ENCODE measurements at regions not wholly inside any gene's neighbourhood (a gene's known extent, or its start where the extent isn't known, plus 50 kb on each side); places are given as distances from the start of the nearest gene placed in this dataset.

GRCh38 chr16:86150641-86151238, 251.8 kb downstream of the IRF8 start:
- DNase-seq, result no peak
- FAIRE-seq, result no peak
- no peaks in the 10 kb centered on the region for H3K9me3 ChIP-seq (ENCODE audit: control insufficient read depth in 2 of 2, insufficient read depth in 1 of 2, low read depth in 1 of 2, low read length in 1 of 2)
- peak overlapping the region in 2 of 3 donors; percentile 67 to 87 for H3K27ac ChIP-seq (ENCODE audit: low read depth in 1 of 3, low read length in 2 of 3)
- no peak overlapping the region for H3K4me3 ChIP-seq (ENCODE audit: low read depth in 1 of 3, low read length in 3 of 3)
- peaks cover 0 to 28% (median 0%) of the 10 kb centered on the region in 3 donors for H3K4me1 ChIP-seq (ENCODE audit: control insufficient read depth in 3 of 3, insufficient read depth in 2 of 3, low read depth in 1 of 3, low read length in 2 of 3)
- 52 to 63% (median 55%) methylated on average over 18 of the region's 18 CpGs for WGBS, 3 donors
- no peaks in the 10 kb centered on the region for H3K27me3 ChIP-seq (ENCODE audit: control insufficient read depth in 3 of 3, insufficient read depth in 3 of 3, low read length in 3 of 3)
- H3K36me3 ChIP-seq (ENCODE audit: control insufficient read depth in 3 of 3, insufficient read depth in 2 of 3, low read depth in 1 of 3, low read length in 3 of 3), result no peaks in the 10 kb centered on the region

GRCh38 chr16:86151239-86151851, 252.4 kb downstream of the IRF8 start:
- H3K36me3 ChIP-seq (ENCODE audit: control insufficient read depth in 3 of 3, insufficient read depth in 2 of 3, low read depth in 1 of 3, low read length in 3 of 3), result no peaks in the 10 kb centered on the region
- DNase-seq (peak in 1 of 2 donors; percentile 38), FAIRE-seq (no peak)
- H3K27ac ChIP-seq (ENCODE audit: low read depth in 1 of 3, low read length in 2 of 3), result peak overlapping the region in 2 of 3 donors; percentile 67 to 87
- 65 to 80% (median 73%) methylated on average over 19 to 22 of the region's 22 CpGs for WGBS, 3 donors
- no peaks in the 10 kb centered on the region for H3K9me3 ChIP-seq (ENCODE audit: control insufficient read depth in 2 of 2, insufficient read depth in 1 of 2, low read depth in 1 of 2, low read length in 1 of 2)
- H3K27me3 ChIP-seq (ENCODE audit: control insufficient read depth in 3 of 3, insufficient read depth in 3 of 3, low read length in 3 of 3), result no peaks in the 10 kb centered on the region
- peaks cover 0 to 28% (median 0%) of the 10 kb centered on the region in 3 donors for H3K4me1 ChIP-seq (ENCODE audit: control insufficient read depth in 3 of 3, insufficient read depth in 2 of 3, low read depth in 1 of 3, low read length in 2 of 3)
- no peak overlapping the region for H3K4me3 ChIP-seq (ENCODE audit: low read depth in 1 of 3, low read length in 3 of 3)

DNA sequence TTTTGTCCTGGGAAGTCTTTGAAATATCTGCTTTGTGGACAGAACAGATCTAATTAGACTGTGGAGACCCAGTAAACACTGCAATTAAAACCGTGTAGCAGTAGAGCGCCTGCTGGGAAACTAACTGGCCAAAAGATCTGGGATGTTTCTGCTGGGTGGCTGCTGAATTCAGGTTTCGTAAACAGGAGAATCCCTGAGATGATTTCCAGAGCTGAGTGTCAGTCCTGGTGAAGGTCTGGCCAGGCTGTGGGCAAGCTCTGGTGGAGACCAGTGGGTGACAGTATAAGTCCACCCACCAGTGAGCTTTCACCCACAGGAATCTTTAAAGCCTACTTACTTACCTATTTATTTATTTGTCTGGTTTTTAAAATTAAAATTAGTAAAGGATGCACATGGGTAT, 257.2 kb downstream of the IRF8 start:
- no peak for DNase-seq
- FAIRE-seq, result no peak
- Histone ChIP-seq H3K9me3 (ENCODE audit: control insufficient read depth in 2 of 2, insufficient read depth in 1 of 2, low read depth in 1 of 2, low read length in 1 of 2) (peaks cover 0 to 3% of the 10 kb centered on the region in 2 donors), H3K27me3 (ENCODE audit: control insufficient read depth in 3 of 3, insufficient read depth in 3 of 3, low read length in 3 of 3) (no peaks in the 10 kb centered on the region), H3K27ac (ENCODE audit: low read depth in 1 of 3, low read length in 2 of 3) (no peak overlapping the region), H3K4me1 (ENCODE audit: control insufficient read depth in 3 of 3, insufficient read depth in 2 of 3, low read depth in 1 of 3, low read length in 2 of 3) (peaks cover 0 to 18% (median 0%) of the 10 kb centered on the region in 3 donors), H3K4me3 (ENCODE audit: low read depth in 1 of 3, low read length in 3 of 3) (no peak overlapping the region), H3K36me3 (ENCODE audit: control insufficient read depth in 3 of 3, insufficient read depth in 2 of 3, low read depth in 1 of 3, low read length in 3 of 3) (no peaks in the 10 kb centered on the region)
- WGBS, 3 donors, result 48 to 62% (median 62%) methylated on average over 3 of the region's 3 CpGs

DNA sequence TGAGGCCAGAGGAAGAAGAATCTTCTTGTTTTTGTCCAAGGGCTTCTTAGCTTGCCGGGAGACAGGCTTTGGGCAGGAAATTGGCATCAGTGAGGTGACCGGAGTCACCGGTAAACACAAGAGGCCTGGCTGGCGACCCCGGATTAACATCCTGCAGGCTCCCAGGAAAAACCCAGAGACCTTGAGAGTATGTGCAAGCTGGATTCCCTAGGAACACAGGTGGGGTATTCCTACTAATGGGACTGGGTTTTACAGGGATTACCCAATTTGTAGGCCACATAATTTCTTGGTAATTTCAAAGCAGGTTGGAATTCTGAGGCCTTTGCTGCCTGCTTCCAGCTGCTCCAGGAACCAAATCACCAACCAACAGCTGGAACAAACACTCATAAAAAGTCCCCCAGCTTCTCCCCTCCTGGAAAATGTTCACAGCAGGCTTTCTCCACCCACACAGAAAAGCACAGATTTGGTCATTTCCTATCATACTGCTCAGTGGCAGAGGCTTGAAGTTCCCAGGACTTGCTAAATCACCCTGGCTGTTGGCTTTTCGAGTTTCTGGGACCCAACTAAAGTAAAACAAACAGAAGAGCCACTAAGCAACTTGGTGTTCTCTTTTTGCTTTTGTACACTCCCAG, 258.8 kb downstream of the IRF8 start:
- Histone ChIP-seq H3K27ac (ENCODE audit: low read depth in 1 of 3, low read length in 2 of 3) (peak overlapping the region in 1 of 3 donors; percentile 77), H3K27me3 (ENCODE audit: control insufficient read depth in 3 of 3, insufficient read depth in 3 of 3, low read length in 3 of 3) (no peaks in the 10 kb centered on the region), H3K36me3 (ENCODE audit: control insufficient read depth in 3 of 3, insufficient read depth in 2 of 3, low read depth in 1 of 3, low read length in 3 of 3) (no peaks in the 10 kb centered on the region), H3K4me3 (ENCODE audit: low read depth in 1 of 3, low read length in 3 of 3) (no peak overlapping the region), H3K9me3 (ENCODE audit: control insufficient read depth in 2 of 2, insufficient read depth in 1 of 2, low read depth in 1 of 2, low read length in 1 of 2) (peaks cover 0 to 3% of the 10 kb centered on the region in 2 donors), H3K4me1 (ENCODE audit: control insufficient read depth in 3 of 3, insufficient read depth in 2 of 3, low read depth in 1 of 3, low read length in 2 of 3) (peaks cover 0 to 6% (median 0%) of the 10 kb centered on the region in 3 donors)
- DNase-seq (no peak), FAIRE-seq (no peak)
- WGBS, 3 donors, result 56 to 81% (median 71%) methylated on average over 6 of the region's 6 CpGs

GRCh38 chr16:86158688-86159360, 259.9 kb downstream of the IRF8 start:
- 57 to 72% (median 71%) methylated on average over 10 of the region's 10 CpGs for WGBS, 3 donors
- FAIRE-seq, result no peak

DNA sequence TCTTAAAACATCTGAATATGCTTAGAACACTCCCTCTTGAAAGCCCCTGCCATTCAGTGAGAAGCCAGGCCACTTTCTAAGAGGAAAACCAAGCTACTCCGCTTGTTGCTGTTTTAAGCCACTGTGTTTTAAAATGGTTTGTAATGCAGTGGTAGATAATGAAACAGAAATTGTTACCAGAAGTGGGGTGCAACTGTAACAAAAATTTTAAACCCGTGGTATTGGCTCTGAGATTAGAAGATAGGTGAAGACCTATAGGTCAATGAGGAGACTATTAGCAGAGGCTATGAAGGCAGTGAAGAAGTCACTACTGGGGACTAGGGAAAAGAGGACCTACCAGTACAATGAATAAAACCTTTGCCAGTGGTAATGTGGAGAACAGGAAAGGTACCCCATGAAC, 266.5 kb downstream of the IRF8 start:
- FAIRE-seq (no peak), DNase-seq (no peak)
- Histone ChIP-seq H3K4me3 (ENCODE audit: low read depth in 1 of 3, low read length in 3 of 3) (no peak overlapping the region), H3K27me3 (ENCODE audit: control insufficient read depth in 3 of 3, insufficient read depth in 3 of 3, low read length in 3 of 3) (no peaks in the 10 kb centered on the region), H3K9me3 (ENCODE audit: control insufficient read depth in 2 of 2, insufficient read depth in 1 of 2, low read depth in 1 of 2, low read length in 1 of 2) (peaks cover 0 to 17% of the 10 kb centered on the region in 2 donors), H3K27ac (ENCODE audit: low read depth in 1 of 3, low read length in 2 of 3) (no peak overlapping the region), H3K36me3 (ENCODE audit: control insufficient read depth in 3 of 3, insufficient read depth in 2 of 3, low read depth in 1 of 3, low read length in 3 of 3) (no peaks in the 10 kb centered on the region), H3K4me1 (ENCODE audit: control insufficient read depth in 3 of 3, insufficient read depth in 2 of 3, low read depth in 1 of 3, low read length in 2 of 3) (no peaks in the 10 kb centered on the region)
- 53 to 77% (median 70%) methylated on average over 2 of the region's 2 CpGs for WGBS, 3 donors

More at GRCh38 chr16:86158688-86159360, 259.9 kb downstream of the IRF8 start:
- Histone ChIP-seq H3K4me1 (ENCODE audit: control insufficient read depth in 3 of 3, insufficient read depth in 2 of 3, low read depth in 1 of 3, low read length in 2 of 3) (no peaks in the 10 kb centered on the region), H3K27ac (ENCODE audit: low read depth in 1 of 3, low read length in 2 of 3) (peak overlapping the region; percentile 12 to 77 (median 25)), H3K36me3 (ENCODE audit: control insufficient read depth in 3 of 3, insufficient read depth in 2 of 3, low read depth in 1 of 3, low read length in 3 of 3) (no peaks in the 10 kb centered on the region), H3K9me3 (ENCODE audit: control insufficient read depth in 2 of 2, insufficient read depth in 1 of 2, low read depth in 1 of 2, low read length in 1 of 2) (peaks cover 0 to 3% of the 10 kb centered on the region in 2 donors), H3K4me3 (ENCODE audit: low read depth in 1 of 3, low read length in 3 of 3) (no peak overlapping the region), H3K27me3 (ENCODE audit: control insufficient read depth in 3 of 3, insufficient read depth in 3 of 3, low read length in 3 of 3) (no peaks in the 10 kb centered on the region)
- no peak for DNase-seq

GRCh38 chr16:86166414-86166813, 267.5 kb downstream of the IRF8 start:
- Histone ChIP-seq H3K36me3 (ENCODE audit: control insufficient read depth in 3 of 3, insufficient read depth in 2 of 3, low read depth in 1 of 3, low read length in 3 of 3) (no peaks in the 10 kb centered on the region), H3K27ac (ENCODE audit: low read depth in 1 of 3, low read length in 2 of 3) (no peak overlapping the region), H3K9me3 (ENCODE audit: control insufficient read depth in 2 of 2, insufficient read depth in 1 of 2, low read depth in 1 of 2, low read length in 1 of 2) (peaks cover 0 to 15% of the 10 kb centered on the region in 2 donors), H3K4me1 (ENCODE audit: control insufficient read depth in 3 of 3, insufficient read depth in 2 of 3, low read depth in 1 of 3, low read length in 2 of 3) (no peaks in the 10 kb centered on the region), H3K4me3 (ENCODE audit: low read depth in 1 of 3, low read length in 3 of 3) (no peak overlapping the region), H3K27me3 (ENCODE audit: control insufficient read depth in 3 of 3, insufficient read depth in 3 of 3, low read length in 3 of 3) (no peaks in the 10 kb centered on the region)
- FAIRE-seq (no peak), DNase-seq (no peak)

DNA sequence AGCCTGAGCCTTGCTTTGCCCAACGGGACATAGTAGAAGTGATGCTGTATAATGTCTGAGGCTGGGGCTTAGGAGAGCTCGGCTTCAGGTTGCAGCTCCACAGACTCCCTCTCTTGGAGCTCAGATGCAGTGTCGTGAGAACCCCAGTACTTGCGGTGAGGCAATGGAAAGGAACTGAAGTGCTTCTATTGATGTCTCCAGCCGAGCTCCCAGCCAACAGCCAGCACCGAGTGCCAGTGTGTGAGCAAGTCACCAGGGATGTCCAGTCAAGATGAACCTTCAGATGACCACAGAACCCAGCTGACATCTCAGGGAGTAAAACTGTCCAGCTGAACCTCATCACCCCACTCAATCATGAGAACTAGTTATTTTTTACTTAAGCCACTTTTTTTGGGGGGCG, 268.1 kb downstream of the IRF8 start:
- no peaks in the 10 kb centered on the region for H3K36me3 ChIP-seq (ENCODE audit: control insufficient read depth in 3 of 3, insufficient read depth in 2 of 3, low read depth in 1 of 3, low read length in 3 of 3)
- no peak for DNase-seq
- H3K4me3 ChIP-seq (ENCODE audit: low read depth in 1 of 3, low read length in 3 of 3), result no peak overlapping the region
- no peaks in the 10 kb centered on the region for H3K27me3 ChIP-seq (ENCODE audit: control insufficient read depth in 3 of 3, insufficient read depth in 3 of 3, low read length in 3 of 3)
- WGBS, 3 donors, result 74 to 83% (median 78%) methylated on average over 7 of the region's 7 CpGs
- H3K4me1 ChIP-seq (ENCODE audit: control insufficient read depth in 3 of 3, insufficient read depth in 2 of 3, low read depth in 1 of 3, low read length in 2 of 3), result no peaks in the 10 kb centered on the region
- FAIRE-seq, result no peak
- H3K27ac ChIP-seq (ENCODE audit: low read depth in 1 of 3, low read length in 2 of 3), result no peak overlapping the region
- peaks cover 0 to 15% of the 10 kb centered on the region in 2 donors for H3K9me3 ChIP-seq (ENCODE audit: control insufficient read depth in 2 of 2, insufficient read depth in 1 of 2, low read depth in 1 of 2, low read length in 1 of 2)
